GM18502 (cell line): ENCODE measurements at regions not wholly inside any gene's neighbourhood (a gene's known extent, or its start where the extent isn't known, plus 50 kb on each side); places are given as distances from the start of the nearest gene placed in this dataset.
A peak's percentile ranks its signal among the peaks of the same experiment; 100 is the strongest.
"Not testable (repeated sequence)": the region's sequence is repeated elsewhere in the genome, so short reads cannot be mapped to it uniquely, and the experiment has no call there.

Experiments
- ATAC-seq: cut with Tn5 transposase; IDR thresholded peaks from one replicate; pipeline ENCODE4 v1.9.1; 2021; ENCODE audit warnings: mild to moderate bottlenecking; ENCODE audit not compliant: unreplicated experiment, poor library complexity

DNA sequence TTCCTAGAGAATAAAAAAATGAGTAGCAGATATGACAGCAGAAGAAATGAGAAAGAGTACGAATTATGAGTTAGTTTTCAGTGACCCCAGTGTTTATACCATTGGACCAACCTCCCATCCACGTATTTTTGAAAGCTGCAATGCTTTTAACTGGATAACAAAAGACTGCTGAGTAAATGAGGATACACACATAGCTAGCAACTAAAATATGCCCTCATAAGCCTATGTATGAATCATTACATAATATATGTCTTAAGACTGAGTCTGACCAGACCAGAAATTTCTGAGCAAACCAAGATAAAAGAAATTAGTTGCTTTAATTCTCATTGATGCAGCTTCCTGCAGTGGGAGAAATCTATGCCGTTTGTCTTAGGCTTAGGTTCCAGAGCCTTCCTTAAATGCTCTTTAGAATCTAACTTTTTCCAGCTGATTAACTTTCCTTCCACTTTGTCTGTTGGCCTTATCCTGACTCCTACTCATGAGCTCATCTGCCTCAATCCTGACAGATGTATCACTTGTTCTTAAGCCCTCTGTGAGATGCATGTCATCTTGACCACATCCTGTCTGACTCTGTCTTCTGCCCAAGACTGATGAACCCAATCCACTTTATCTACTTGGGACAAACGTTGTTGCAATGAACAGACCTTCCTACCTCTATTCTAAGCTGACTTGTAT lies 301.4 kb upstream of the AADAT start:
- no peak for ATAC-seq

DNA sequence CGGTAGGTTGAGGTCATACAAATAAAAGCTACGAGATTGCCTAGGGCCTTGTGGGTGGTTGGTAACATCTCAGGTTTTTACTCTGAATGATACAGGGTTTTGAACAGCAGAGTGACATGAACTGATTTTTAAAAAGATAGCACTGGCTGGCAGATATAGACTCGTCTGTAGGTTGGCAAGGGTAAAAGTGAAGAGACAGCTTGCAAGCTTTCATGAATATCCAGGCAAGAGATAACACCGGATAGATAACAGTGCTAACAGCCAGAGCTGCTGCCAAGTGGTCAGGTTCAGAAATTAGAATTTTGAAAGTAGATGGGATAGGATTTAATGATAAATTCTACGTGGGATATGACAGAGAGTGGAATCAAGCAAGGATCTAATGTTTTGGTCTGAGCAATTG lies 299.7 kb upstream of the AADAT start:
- no peak for ATAC-seq

DNA sequence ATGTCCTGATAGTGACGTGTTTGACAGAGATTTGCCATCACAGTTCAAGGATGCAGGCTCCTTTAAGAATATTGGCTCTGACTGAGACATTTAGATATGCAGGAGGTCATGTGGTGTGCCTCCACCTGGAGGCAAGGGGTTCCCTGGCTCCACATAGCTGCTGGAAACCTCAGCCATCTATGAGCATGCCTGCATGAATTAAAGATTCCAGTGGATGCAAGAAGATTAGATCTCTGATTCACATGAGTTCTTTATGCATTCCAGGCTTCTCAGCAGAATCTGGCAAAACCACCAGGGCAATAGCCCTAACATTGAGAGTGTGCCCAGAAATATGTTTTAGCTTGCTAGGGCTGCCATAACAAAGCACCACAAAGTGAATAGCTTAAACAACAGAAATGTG lies 298.5 kb upstream of the AADAT start:
- ATAC-seq: no peak

DNA sequence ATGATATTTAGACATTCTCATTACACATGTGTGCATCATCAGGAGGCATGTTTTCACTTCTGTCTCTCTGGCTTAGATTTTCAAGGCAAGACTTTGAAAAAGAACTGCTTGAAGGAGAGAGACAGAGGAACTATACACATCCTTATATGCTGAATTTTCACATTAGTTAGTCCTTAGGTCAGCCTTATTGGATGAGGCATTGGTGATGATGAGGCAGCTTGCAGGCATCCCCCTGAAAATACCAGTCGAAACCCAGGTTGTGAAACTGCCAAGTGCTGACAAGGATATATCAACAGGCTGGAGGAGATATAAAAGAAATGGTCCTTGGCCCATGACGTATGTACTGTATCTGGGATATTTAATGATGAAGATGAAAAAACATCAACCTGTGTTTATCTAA lies 297.2 kb upstream of the AADAT start:
- ATAC-seq: no peak

DNA sequence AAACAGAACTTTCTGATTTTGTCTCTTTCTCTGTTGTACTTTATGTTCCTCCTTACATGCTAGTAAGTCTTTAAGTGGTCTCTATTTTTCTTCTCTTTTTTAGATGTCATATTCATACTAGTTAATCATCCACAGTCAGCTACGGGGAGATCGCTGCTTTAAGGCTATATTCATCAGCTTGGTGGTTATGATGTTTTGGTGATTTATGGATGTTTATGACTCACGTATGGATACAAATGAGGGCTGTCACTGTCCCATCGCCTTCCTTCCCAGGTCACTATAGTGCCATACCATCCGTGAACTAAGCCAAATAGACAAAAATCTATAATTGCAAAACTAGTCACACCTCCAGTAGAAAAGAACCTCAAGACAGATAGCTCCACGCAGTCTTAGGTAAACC lies 296.8 kb upstream of the AADAT start:
- ATAC-seq: no peak

DNA sequence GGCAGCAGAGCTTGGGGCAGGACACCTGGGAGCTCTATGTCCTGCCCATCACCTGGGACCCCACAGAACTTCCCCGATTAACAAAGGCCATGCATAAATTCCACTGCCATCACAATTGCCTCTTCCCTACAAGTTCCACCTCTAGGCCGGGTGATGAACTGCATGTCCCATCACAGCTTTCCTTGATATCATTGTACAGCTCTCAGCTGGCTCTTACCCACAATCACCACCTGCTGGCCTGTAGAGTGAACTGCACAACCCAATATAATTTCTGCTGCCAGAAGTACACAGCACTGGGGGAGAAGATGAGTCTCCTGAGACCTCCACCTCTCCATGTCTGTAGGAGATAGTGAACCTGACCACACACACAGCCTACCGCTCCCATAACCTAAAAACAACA lies 285.0 kb upstream of the AADAT start:
- peak; percentile 100 for ATAC-seq

DNA sequence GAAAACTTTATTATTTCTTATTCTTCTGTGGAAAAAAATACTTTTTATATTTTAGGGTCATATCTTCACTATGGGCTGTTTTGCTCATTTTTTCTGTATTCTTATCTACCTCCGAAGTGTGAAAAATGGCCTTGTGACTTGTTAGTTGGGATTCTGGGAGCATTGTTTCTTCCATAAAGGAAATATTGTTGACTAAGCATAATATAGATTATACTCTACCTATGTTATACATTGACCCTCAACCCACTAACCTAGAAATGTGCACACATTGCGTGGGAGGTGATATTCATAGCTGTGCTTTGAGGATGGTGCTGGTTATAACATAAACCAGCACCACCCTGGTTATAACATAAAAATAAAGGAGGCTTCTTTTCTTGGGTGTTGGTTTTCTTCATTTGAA lies 259.2 kb upstream of the AADAT start:
- no peak for ATAC-seq

DNA sequence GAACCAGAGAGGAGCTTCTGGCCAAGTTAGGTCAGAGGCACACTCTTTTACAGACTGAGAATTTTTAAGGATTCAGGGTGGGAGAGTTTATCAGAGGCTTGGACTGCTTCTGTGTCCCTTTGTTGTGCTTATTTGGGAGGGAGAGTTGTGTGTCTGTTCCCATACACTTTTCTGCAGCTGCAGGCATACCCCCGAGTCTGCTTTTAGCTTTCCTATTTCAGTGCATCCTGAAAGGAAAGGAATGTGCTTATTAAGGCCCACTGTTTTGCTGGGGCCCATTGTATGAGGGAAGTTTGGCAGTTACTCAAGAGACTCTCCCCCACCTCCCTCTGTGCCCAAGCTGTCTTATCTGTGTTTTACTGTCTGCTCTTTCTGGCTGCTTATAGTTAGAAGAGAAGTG lies 257.4 kb upstream of the AADAT start:
- ATAC-seq: not testable (repeated sequence)

DNA sequence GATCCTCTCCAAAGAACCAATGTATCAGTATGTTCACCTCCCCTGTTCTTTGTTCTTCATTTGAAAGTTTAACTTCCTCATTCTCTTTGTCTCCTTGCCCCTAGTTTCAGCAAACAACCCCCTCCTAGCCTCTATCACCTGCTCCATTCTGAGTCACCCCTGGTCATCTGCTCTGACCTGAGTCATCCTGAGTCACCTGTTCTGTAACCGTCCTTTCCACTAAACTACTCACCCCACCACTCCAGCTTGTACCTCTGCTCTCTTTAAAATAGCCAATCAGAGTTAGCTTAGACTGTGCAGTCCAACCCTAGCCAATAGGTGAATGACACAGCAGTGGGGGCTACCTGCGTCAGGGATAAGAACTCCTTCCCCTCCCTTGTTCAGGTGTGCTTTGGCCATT lies 249.8 kb upstream of the AADAT start:
- no peak for ATAC-seq

DNA sequence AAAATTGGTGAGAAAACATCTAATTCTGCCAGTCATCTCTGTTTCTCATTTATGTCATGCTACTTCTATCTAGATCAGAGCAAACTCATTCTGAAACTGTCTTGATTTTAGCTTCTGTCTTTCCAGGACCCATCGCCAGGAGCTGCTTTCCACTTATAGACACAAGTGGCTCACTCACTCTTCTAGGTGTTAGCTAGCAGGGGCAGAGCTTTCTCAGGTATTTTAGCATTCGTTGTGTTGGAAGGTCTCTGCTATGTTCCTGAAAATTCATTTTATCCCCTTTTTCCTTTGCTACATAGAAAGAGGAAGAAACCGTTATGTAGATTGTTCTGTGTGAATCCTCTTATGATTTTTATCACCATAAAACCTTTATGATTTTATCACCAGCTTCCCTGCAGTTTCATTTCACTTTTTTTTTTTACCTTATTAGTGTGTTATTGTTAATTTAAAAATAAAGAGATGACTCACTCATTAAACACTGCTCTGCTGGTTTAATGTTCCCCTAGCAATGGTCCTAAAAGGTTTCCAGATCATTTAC lies 246.6 kb upstream of the AADAT start:
- peak; percentile 95 for ATAC-seq

DNA sequence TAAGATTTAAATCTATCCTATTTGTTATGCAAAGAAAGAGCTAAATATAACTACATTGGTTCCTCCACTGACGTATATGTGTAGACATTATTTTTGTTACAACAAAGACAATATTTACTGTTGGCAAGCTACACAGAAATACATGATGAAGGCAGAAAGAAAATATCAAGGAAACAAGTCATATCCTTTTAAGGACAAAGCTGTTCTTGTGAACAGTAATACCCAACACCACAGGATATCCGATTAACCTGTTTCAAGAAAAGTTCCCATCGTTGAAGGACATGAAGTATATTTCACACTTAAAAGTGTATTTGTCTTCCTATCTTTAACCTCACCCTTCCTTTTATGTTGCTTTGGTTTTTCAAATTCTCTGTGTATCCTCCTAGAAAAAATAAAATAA lies 235.8 kb upstream of the AADAT start:
- peak; percentile 83 for ATAC-seq

DNA sequence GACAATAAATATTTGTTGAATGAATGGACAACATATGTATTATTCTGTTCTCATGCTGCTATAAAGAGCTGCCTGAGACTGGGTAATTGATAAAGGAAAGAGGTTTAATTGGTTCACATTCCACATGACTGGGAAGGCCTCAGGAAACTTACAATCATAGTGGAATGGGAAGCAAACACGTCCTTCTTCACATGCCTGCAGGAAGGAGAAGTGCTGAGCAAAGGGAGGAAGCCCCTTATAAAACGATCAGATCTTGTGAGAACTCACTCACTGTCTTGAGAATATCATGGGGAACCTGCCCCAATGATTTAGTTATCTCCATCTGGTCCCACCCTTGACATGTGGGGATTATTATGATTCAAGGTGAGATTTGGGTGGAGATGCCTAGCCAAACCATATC lies 233.9 kb upstream of the AADAT start:
- ATAC-seq: no peak

DNA sequence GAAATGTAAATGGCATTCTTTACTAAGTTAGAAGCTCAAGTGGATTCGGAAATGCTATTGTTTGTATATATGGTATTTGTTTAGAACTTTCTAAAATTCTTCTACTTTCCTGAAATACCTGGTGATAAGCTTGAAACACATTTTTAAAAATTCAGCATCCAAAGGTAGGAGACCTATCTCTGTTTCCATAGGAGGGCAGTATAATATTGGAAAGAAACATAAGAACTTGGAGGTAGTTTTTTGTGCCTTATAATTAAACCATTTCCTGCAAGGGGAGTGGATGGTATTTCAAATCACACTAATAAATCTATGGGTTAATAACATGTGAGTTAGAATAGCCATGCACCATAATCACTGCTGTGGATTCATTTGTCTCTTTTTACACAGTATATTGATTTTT lies 217.4 kb upstream of the AADAT start:
- ATAC-seq: no peak

DNA sequence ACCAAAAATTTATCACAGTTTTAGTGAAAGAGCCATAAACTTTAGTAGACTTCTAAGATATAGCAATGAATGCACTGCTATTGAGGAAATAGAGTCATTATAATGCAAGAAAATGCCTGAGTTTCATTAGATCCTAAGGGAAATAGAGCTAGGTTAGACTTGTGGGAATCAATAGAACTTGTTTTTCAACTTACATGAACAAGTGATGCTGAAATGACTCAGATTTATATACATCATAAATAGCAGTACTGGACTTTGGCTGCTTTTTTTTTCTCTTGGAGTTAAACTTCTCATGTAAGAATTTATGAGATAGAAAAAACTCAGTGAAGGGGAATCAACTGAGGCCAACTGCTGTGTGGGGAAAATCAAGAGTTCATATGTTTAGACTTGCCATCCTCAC lies 216.5 kb upstream of the AADAT start:
- ATAC-seq: no peak

DNA sequence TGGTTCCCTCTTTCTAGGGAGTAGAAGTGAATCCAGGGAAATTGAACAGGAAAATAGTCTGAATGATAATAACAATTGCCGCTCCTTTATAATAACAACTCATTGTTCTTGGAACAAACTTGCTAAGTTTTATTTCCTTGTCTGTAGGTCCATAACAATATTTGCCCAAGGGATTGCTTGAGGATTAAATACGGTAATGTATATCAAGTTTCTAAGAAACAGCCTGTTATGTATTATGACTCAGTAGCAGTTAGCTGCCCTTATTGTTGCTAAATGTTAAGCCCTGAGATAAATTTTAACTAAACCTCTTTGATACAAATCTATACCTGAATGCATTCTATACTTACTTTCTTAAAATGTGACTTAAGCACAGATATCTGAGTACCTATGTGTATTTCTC lies 215.9 kb upstream of the AADAT start:
- no peak for ATAC-seq

DNA sequence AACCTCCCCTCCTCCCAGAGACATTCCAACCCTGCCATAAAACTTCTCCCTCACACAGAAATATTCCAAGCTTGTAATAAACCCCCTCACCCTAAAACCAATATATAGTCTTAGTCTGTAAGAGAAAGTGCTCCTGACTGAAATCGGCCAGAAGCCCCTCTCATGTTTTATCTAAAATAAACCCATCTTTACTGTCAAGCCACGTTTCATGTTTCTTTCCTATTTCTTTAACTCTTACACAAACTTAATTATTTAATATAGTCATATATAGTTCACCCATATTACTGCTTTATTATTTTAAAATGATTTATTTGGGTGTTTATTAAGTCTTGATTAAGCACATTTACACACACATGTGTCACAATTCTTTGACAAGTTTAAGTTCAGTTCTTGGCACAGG lies 191.3 kb upstream of the AADAT start:
- no peak for ATAC-seq

DNA sequence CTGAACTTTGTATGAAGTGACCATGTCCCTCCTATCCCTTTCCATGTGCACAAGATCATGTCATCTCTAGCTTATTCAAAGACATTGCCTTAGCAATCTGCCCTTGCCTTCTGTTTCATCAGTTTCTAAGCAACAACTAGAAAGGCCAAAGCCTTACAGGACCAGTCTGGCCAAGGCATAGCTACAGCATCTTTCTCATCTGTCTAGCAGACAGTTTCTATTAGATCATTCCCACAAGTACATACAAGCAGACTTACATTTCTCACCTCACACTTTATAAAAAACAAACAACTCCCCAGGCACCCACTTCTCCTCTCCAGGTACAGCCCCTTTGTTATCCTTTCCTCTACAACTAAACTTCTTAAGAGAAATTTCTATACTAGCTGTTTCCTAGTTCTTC lies 188.7 kb upstream of the AADAT start:
- no peak for ATAC-seq

DNA sequence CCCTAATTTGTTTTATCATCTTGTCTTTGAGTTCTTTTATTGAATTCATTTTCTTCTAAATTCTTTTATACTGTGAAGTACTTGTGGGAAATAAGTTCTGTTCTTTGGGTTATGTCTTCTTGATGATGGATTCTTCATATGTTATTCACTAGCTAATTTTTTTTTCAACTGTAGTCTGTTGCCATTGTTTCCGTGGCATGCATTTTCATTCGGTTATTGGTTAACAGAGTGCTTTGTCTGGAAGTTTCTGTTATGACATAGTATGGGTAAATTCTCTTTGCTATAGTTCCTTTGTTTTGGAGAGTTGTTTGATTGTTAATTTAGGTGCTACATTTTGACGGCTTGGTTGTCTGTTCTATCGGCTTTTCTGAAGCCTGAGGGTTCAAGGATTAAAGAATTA lies 184.9 kb upstream of the AADAT start:
- ATAC-seq: no peak

DNA sequence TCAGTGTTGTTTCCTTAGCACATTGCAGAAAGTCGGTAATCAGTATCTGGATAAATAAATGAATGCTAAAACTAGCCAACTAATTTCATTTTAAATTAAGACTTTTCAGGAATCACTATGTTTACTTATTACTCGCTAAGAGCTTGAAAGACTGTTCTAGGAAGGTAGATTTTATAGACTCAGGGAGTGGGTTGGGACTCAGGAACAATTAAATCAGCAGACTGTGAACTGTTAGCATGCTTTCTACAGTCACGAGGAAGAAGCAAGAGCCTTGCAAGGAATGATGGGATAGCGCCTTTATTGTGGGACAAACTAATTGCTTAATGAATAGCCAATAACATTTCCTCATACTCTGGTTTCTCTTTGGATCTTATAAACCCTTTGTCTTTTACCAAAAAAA lies 183.2 kb upstream of the AADAT start:
- ATAC-seq: no peak

DNA sequence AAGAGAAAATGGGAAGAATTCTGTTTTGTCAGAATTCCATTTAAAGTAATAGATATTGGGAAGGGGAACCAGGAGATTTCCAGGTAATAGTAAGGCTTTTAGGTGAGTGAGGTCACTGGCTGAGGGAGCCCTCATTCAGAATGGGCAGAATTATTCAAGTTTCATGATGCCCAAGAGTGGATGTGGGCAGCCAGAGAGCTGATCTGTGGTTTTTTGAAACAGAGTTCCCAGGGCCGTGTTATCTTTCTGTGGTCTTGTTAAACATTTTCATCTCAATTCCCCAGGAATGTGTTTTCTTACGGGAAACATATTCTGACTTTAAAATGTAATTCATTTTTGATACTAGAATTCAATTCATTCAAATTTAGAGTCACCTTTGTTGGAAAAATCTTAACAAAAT lies 182.0 kb upstream of the AADAT start:
- no peak for ATAC-seq

DNA sequence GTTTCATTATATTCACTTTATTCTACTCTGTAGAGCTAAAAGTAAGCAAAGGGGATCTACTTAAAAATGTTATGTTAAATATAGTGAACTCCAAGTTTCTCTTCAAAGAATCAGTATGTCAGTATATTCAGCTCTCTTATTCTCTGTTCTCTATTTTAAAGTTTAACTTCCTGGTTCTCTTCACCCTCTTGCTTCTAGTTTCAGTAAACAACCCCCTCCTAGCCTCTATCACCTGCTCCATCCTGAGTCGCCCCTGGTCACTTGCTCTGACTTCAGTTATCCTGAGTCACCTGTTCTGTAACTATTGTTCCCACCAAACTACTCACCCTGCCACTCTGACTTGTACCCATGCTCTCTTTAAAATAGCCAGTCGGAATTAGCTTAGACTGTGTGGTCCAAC lies 180.9 kb upstream of the AADAT start:
- ATAC-seq: peak; percentile 63

DNA sequence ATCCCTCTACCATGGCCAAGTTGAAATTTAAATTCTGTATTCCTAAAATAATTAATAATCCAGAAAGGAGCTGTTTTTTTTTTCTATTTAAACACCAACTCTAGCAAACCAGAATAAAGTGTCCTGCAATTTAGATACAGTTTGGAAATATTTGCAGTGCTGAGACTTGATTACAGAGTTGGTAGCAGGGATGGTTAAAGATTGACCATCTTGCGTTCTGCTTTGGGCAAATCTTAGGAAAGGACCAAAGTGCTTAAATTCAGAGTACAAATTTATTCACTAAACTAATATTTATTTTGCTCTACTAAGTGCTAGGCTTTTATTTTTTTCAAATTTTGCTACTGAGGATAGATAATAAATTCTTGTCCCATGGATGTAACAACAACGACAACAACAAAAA lies 180.2 kb upstream of the AADAT start:
- ATAC-seq: no peak
